SU-DHL-6 (cell line): ENCODE measurements at regions not wholly inside any gene's neighbourhood (a gene's known extent, or its start where the extent isn't known, plus 50 kb on each side); places are given as distances from the start of the nearest gene placed in this dataset.

ENCODE experiments used
- H2AFZ ChIP-seq: fragments of 200-600 bp; sonication (generic); 2 replicates; pipeline ENCODE4 v1.6.1; 2014; ENCODE audit warnings: low read depth, mild to moderate bottlenecking, moderate library complexity, mixed read lengths, antibody characterized with exemption, low read length; ENCODE audit not compliant: severe bottlenecking
- H3F3A ChIP-seq: fragments of 200-600 bp; shearing (Covaris generic); 2 replicates; pipeline ENCODE4 v1.6.0; 2016; ENCODE audit warnings: antibody characterized with exemption, mild to moderate bottlenecking; ENCODE audit not compliant: insufficient read depth
- H3K27ac ChIP-seq: fragments of 200-600 bp; sonication (generic); 2 replicates; pipeline ENCODE4 v1.5.1; 2016; ENCODE audit warnings: low read depth, mild to moderate bottlenecking, low read length, moderate library complexity, mixed read lengths
- H3K27me3 ChIP-seq: fragments of 200-600 bp; sonication (generic), shearing (Covaris generic); 2 replicates; pipeline ENCODE4 v1.6.0; 2014; ENCODE audit warnings: mild to moderate bottlenecking, low read length
- H3K36me3 ChIP-seq: fragments of 200-600 bp; sonication (generic); 2 replicates; pipeline ENCODE4 v1.6.1; 2014; ENCODE audit warnings: mild to moderate bottlenecking, low read length, mixed read lengths
- H3K4me2 ChIP-seq: fragments of 300-600, 200-600 bp; shearing (Covaris generic), sonication (generic); 2 replicates; pipeline ENCODE4 v1.6.0; 2014; ENCODE audit warnings: low read length, low read depth, mild to moderate bottlenecking; ENCODE audit not compliant: poor library complexity, severe bottlenecking
- H3K4me3 ChIP-seq: fragments of 200-600 bp; sonication (generic); 2 replicates; pipeline ENCODE4 v1.5.1; 2014; ENCODE audit warnings: antibody characterized with exemption, low read length, mild to moderate bottlenecking, mixed read lengths; ENCODE audit not compliant: insufficient read depth, poor library complexity, severe bottlenecking
- H3K79me2 ChIP-seq: fragments of 200-600 bp; sonication (generic); 2 replicates; pipeline ENCODE4 v1.6.1; 2014; ENCODE audit warnings: mild to moderate bottlenecking, low read length, moderate library complexity; ENCODE audit not compliant: insufficient read depth
- H3K9ac ChIP-seq: fragments of 200-600 bp; sonication (generic); 2 replicates; pipeline ENCODE4 v1.7.0; 2014; ENCODE audit warnings: mild to moderate bottlenecking, low read length
- H3K9me2 ChIP-seq: fragments of 200-600 bp; sonication (generic); replicated peaks from 2 replicates; pipeline ENCODE4 v1.6.1; 2014; ENCODE audit warnings: low read length; ENCODE audit not compliant: insufficient read depth
- H3K9me3 ChIP-seq: fragments of 200-600 bp; sonication (generic); 2 replicates; pipeline ENCODE4 v1.6.1; 2014; ENCODE audit warnings: low read length, mixed read lengths; ENCODE audit not compliant: insufficient read depth
- H4K20me1 ChIP-seq: fragments of 200-600 bp; sonication (generic); 2 replicates; pipeline ENCODE4 v1.6.1; 2014; ENCODE audit warnings: low read depth, mild to moderate bottlenecking, antibody characterized with exemption, low read length, moderate library complexity, mixed read lengths
- CTCF ChIP-seq: fragments of 200-600 bp; sonication (generic); IDR thresholded peaks from one replicate; pipeline ENCODE4 v1.5.1; 2017; ENCODE audit warnings: antibody characterized with exemption, mild to moderate bottlenecking, low read length, moderate library complexity; ENCODE audit not compliant: insufficient read depth, poor library complexity, severe bottlenecking
- EZH2phosphoT487 ChIP-seq: fragments of 200-600 bp; sonication (generic), shearing (Covaris generic); conservative IDR thresholded peaks from 2 replicates; pipeline ENCODE4 v1.6.1; 2018; ENCODE audit warnings: mild to moderate bottlenecking, antibody characterized with exemption, low read length, moderate library complexity, mixed read lengths

DNA sequence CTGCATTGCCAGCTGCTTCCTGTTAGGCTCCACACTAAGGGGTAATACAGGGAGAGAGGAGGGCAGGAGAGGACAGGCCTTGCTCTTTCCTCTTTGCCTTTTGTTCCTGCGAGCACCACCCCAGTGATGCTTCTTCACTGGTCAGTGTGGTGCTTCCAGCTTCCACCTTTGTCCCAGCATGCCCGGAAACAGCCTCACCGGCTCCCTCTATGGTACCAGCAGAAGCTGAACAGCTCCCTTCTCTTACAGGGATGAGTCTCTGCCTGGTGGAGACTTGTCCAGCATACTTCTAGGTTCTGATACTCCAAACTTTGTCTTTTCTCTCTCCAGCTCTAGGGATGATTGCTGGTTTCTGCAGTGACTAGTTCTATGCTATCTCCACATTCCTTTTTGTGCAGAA, 413.3 kb downstream of the TSN start:
- Histone ChIP-seq H4K20me1 (no peaks in the 10 kb centered on the region), H3K4me3 (no peak overlapping the region), H2AFZ (no peak overlapping the region), H3K27ac (no peak overlapping the region), H3K9ac (no peak overlapping the region), H3K4me2 (no peak overlapping the region), H3K79me2 (no peaks in the 10 kb centered on the region), H3K27me3 (no peaks in the 10 kb centered on the region), H3K9me2 (no peaks in the 10 kb centered on the region), H3K9me3 (no peaks in the 10 kb centered on the region), H3K36me3 (no peaks in the 10 kb centered on the region), H3F3A (no peaks in the 10 kb centered on the region)
- TF ChIP-seq EZH2phosphoT487 (no peak), CTCF (no peak)

DNA sequence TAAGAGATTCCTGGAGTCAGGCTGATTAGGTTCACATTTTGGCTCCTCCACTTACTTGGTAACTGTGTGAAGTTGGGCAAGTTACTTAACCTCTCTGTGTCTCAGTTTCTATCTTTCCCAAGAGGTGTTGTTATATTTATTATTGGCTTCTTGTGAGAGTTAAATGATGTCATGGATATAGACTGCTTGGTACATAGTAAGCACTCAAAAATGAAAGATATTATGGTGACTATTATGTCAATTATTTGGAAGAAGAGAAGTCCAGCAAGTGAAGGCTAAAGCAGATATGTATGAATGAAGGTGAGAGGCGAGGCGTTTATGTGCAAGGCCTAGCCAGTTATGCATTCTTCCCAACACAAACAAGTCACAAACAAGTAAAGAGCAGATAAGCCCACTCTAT, 417.4 kb downstream of the TSN start:
- Histone ChIP-seq H3K36me3 (no peaks in the 10 kb centered on the region), H2AFZ (no peak overlapping the region), H3K4me3 (no peak overlapping the region), H3K9me2 (no peaks in the 10 kb centered on the region), H3K27ac (no peak overlapping the region), H3K9ac (no peak overlapping the region), H3K4me2 (no peak overlapping the region), H3K79me2 (no peaks in the 10 kb centered on the region), H4K20me1 (no peaks in the 10 kb centered on the region), H3F3A (no peaks in the 10 kb centered on the region), H3K27me3 (no peaks in the 10 kb centered on the region), H3K9me3 (no peaks in the 10 kb centered on the region)
- TF ChIP-seq EZH2phosphoT487: no peak
- no peak for TF ChIP-seq CTCF

- Histone ChIP-seq H3K9me3 (no peaks in the 10 kb centered on the region), H3K27ac (no peak overlapping the region), H3K9me2 (no peaks in the 10 kb centered on the region), H3K27me3 (no peaks in the 10 kb centered on the region), H4K20me1 (no peaks in the 10 kb centered on the region), H3K9ac (no peak overlapping the region), H3K4me2 (no peak overlapping the region), H3K4me3 (no peak overlapping the region), H3K36me3 (no peaks in the 10 kb centered on the region), H2AFZ (no peak overlapping the region), H3F3A (no peaks in the 10 kb centered on the region), H3K79me2 (no peaks in the 10 kb centered on the region)
- TF ChIP-seq CTCF (no peak), EZH2phosphoT487 (no peak)
Observed at GRCh38 chr2:122174061-122174460, 418.6 kb downstream of the TSN start.
